Osteoblast (primary cell): ENCODE measurements at regions not wholly inside any gene's neighbourhood (a gene's known extent, or its start where the extent isn't known, plus 50 kb on each side); places are given as distances from the start of the nearest gene placed in this dataset.

Source experiments
- DNase-seq: peaks from one replicate; pipeline ENCODE4 v3.0.0; 2011; ENCODE audit warnings: low spot score, mixed read lengths; ENCODE audit not compliant: insufficient read length; ENCODE audit errors: missing footprints
- H2AFZ ChIP-seq: 2 replicates; pipeline ENCODE4 v1.6.0; 2011; ENCODE audit warnings: mild to moderate bottlenecking, low read length
- H3K27ac ChIP-seq: 2 replicates; pipeline ENCODE4 v1.5.1; 2011; ENCODE audit warnings: mild to moderate bottlenecking, low read depth, low read length, moderate library complexity
- H3K27me3 ChIP-seq: 2 replicates; pipeline ENCODE4 v1.6.0; 2012; ENCODE audit warnings: mild to moderate bottlenecking, control low read depth, inconsistent platforms, low read length, moderate library complexity; ENCODE audit not compliant: insufficient read depth
- H3K36me3 ChIP-seq: 2 replicates; pipeline ENCODE4 v1.5.1; 2011; ENCODE audit warnings: mild to moderate bottlenecking, low read length, control low read depth, moderate library complexity; ENCODE audit not compliant: insufficient read depth
- H3K4me1 ChIP-seq: 2 replicates; pipeline ENCODE4 v1.5.1; 2011; ENCODE audit warnings: mild to moderate bottlenecking, low read length, control low read depth, moderate library complexity; ENCODE audit not compliant: insufficient read depth
- H3K4me2 ChIP-seq: 2 replicates; pipeline ENCODE4 v1.6.0; 2011; ENCODE audit warnings: mild to moderate bottlenecking, low read length; ENCODE audit not compliant: insufficient read depth
- H3K4me3 ChIP-seq: fragments of 200-600 bp; sonication (generic); 3 replicates; pipeline ENCODE4 v1.5.1; 2012; ENCODE audit warnings: mild to moderate bottlenecking, low read length, inconsistent platforms; ENCODE audit not compliant: insufficient read depth
- H3K79me2 ChIP-seq: 2 replicates; pipeline ENCODE4 v1.6.0; 2012; ENCODE audit warnings: mild to moderate bottlenecking, low read length, control low read depth, inconsistent platforms; ENCODE audit not compliant: insufficient read depth
- H3K9me3 ChIP-seq: 2 replicates; pipeline ENCODE4 v1.5.1; 2011; ENCODE audit warnings: low read depth, low read length, control low read depth
- H4K20me1 ChIP-seq: 2 replicates; pipeline ENCODE4 v1.6.0; 2012; ENCODE audit warnings: mild to moderate bottlenecking, low read length, control low read depth; ENCODE audit not compliant: insufficient read depth
- CTCF ChIP-seq: IDR thresholded peaks from 2 replicates; pipeline ENCODE4 v1.5.1; 2011; ENCODE audit warnings: mild to moderate bottlenecking, low read depth, low read length, moderate library complexity; ENCODE audit errors: extremely low read depth

GRCh38 chr18:24773101-24773500 is 312.7 kb downstream of the HRH4 start:
- Histone ChIP-seq H3K9me3 (no peaks in the 10 kb centered on the region), H3K4me2 (no peak overlapping the region), H3K79me2 (no peaks in the 10 kb centered on the region), H2AFZ (no peak overlapping the region), H3K4me3 (no peak overlapping the region), H3K36me3 (no peaks in the 10 kb centered on the region), H3K27ac (no peak overlapping the region), H4K20me1 (no peaks in the 10 kb centered on the region), H3K4me1 (no peaks in the 10 kb centered on the region), H3K27me3 (no peaks in the 10 kb centered on the region)
- DNase-seq: peak; percentile 50
- no peak for TF ChIP-seq CTCF

- H3K27ac ChIP-seq: no peak overlapping the region
Observed at GRCh38 chr18:24776019-24776418, 315.6 kb downstream of the HRH4 start.

GRCh38 chr18:24778810-24779418 is 318.5 kb downstream of the HRH4 start:
- Histone ChIP-seq H3K4me3 (no peak overlapping the region), H3K27me3 (no peaks in the 10 kb centered on the region), H3K36me3 (no peaks in the 10 kb centered on the region), H3K9me3 (no peaks in the 10 kb centered on the region), H3K4me1 (no peaks in the 10 kb centered on the region), H2AFZ (no peak overlapping the region), H3K4me2 (no peak overlapping the region), H3K79me2 (no peaks in the 10 kb centered on the region), H3K27ac (no peak overlapping the region), H4K20me1 (no peaks in the 10 kb centered on the region)
- TF ChIP-seq CTCF: no peak
- no peak for DNase-seq

More at GRCh38 chr18:24776019-24776418, 315.6 kb downstream of the HRH4 start:
- TF ChIP-seq CTCF: no peak
- DNase-seq: no peak
- H3K27me3 ChIP-seq: no peaks in the 10 kb centered on the region
- H2AFZ ChIP-seq: no peak overlapping the region
- no peak overlapping the region for H3K4me3 ChIP-seq
- no peak overlapping the region for H3K4me2 ChIP-seq
- no peaks in the 10 kb centered on the region for H3K36me3 ChIP-seq
- no peaks in the 10 kb centered on the region for H3K4me1 ChIP-seq
- no peaks in the 10 kb centered on the region for H3K79me2 ChIP-seq
- no peaks in the 10 kb centered on the region for H4K20me1 ChIP-seq
- no peaks in the 10 kb centered on the region for H3K9me3 ChIP-seq

GRCh38 chr18:24782566-24782965 is 322.1 kb downstream of the HRH4 start:
- H3K9me3 ChIP-seq: no peaks in the 10 kb centered on the region
- H3K4me2 ChIP-seq: no peak overlapping the region
- H3K27me3 ChIP-seq: no peaks in the 10 kb centered on the region
- H3K4me1 ChIP-seq: no peaks in the 10 kb centered on the region
- H3K4me3 ChIP-seq: no peak overlapping the region
- no peak for TF ChIP-seq CTCF
- no peak for DNase-seq
- no peaks in the 10 kb centered on the region for H4K20me1 ChIP-seq
- no peak overlapping the region for H2AFZ ChIP-seq
- no peaks in the 10 kb centered on the region for H3K36me3 ChIP-seq
- no peak overlapping the region for H3K27ac ChIP-seq
- H3K79me2 ChIP-seq: no peaks in the 10 kb centered on the region
